CD14-positive monocyte (primary cell): ENCODE measurements at regions not wholly inside any gene's neighbourhood (a gene's known extent, or its start where the extent isn't known, plus 50 kb on each side); places are given as distances from the start of the nearest gene placed in this dataset.

Source experiments
- DNase-seq, 3 donors: peaks; one replicate each; pipeline ENCODE4 v3.0.0-alpha.2; 2011 to 2022
- H2AFZ ChIP-seq: 2 replicates; pipeline ENCODE4 v1.6.0; 2012; ENCODE audit warnings: mild to moderate bottlenecking, low read depth, low read length, inconsistent platforms; ENCODE audit not compliant: insufficient read depth, poor library complexity, severe bottlenecking
- H3K27ac ChIP-seq, 2 donors: 1 replicate in 1 of 2; 2 replicates in 1 of 2; pipeline ENCODE4 v1.5.1; 2012 to 2013; ENCODE audit warnings: low read length in 2 of 2, control low read depth in 1 of 2, inconsistent platforms in 1 of 2, low read depth in 1 of 2, mild to moderate bottlenecking in 1 of 2
- H3K27me3 ChIP-seq, 2 donors: one replicate each; pipeline versions ENCODE4 v1.6.0 to v1.6.1; 2011 to 2013; ENCODE audit warnings: low read length in 2 of 2; ENCODE audit not compliant: control insufficient read depth in 2 of 2, insufficient read depth in 2 of 2
- H3K36me3 ChIP-seq, 2 donors: replicated peaks in 1 of 2; 1 replicate in 1 of 2; 2 replicates in 1 of 2; pipeline versions ENCODE4 v1.5.1 to v1.6.1; 2012 to 2013; ENCODE audit warnings: low read length in 2 of 2, control low read depth in 1 of 2, inconsistent platforms in 1 of 2, mild to moderate bottlenecking in 1 of 2; ENCODE audit not compliant: insufficient read depth in 2 of 2, control insufficient read depth in 1 of 2
- H3K4me1 ChIP-seq, 2 donors: 1 replicate in 1 of 2; 2 replicates in 1 of 2; pipeline versions ENCODE4 v1.5.1 to v1.6.1; 2012 to 2013; ENCODE audit warnings: low read length in 2 of 2, control low read depth in 1 of 2, inconsistent platforms in 1 of 2, mild to moderate bottlenecking in 1 of 2, moderate library complexity in 1 of 2; ENCODE audit not compliant: insufficient read depth in 2 of 2, control insufficient read depth in 1 of 2
- H3K4me2 ChIP-seq: replicated peaks from 2 replicates; pipeline ENCODE3; 2012; ENCODE audit warnings: low read length, moderate library complexity, mild to moderate bottlenecking; ENCODE audit not compliant: poor library complexity, severe bottlenecking; ENCODE audit errors: extremely low read depth
- H3K4me3 ChIP-seq, 3 experiments: fragments of 200-600 bp in 1 of 3; sonication (generic) in 1 of 3; replicated peaks in 1 of 3; 1 replicate in 2 of 3; 2 replicates in 1 of 3; pipeline ENCODE4 v1.5.1; 2011 to 2013; ENCODE audit warnings: low read length in 3 of 3, mild to moderate bottlenecking in 3 of 3, control low read depth in 2 of 3, low read depth in 2 of 3, inconsistent platforms in 1 of 3, moderate library complexity in 1 of 3
- H3K79me2 ChIP-seq: 2 replicates; pipeline ENCODE4 v1.6.0; 2012; ENCODE audit warnings: mild to moderate bottlenecking, control low read depth, inconsistent platforms, low read length, moderate library complexity; ENCODE audit not compliant: insufficient read depth
- H3K9ac ChIP-seq: 2 replicates; pipeline ENCODE4 v1.6.0; 2017; ENCODE audit warnings: low read length, mild to moderate bottlenecking; ENCODE audit not compliant: insufficient read depth, poor library complexity, severe bottlenecking
- H3K9me3 ChIP-seq, 2 donors: replicated peaks in 1 of 2; 1 replicate in 1 of 2; 2 replicates in 1 of 2; pipeline versions ENCODE4 v1.5.1 to v1.6.1; 2012 to 2013; ENCODE audit warnings: low read length in 2 of 2, control low read depth in 1 of 2; ENCODE audit not compliant: control insufficient read depth in 1 of 2, insufficient read depth in 1 of 2
- H4K20me1 ChIP-seq: 2 replicates; pipeline ENCODE4 v1.6.0; 2012; ENCODE audit warnings: mild to moderate bottlenecking, low read length, control low read depth, moderate library complexity; ENCODE audit not compliant: insufficient read depth
- H3K27ac Mint-ChIP-seq, 7 donors: one replicate each; pipeline ENCODE4 v1.8.0; 2020; ENCODE audit warnings: mild to moderate bottlenecking in 7 of 7, mixed read lengths in 7 of 7, moderate library complexity in 6 of 7, inconsistent platforms in 2 of 7
- H3K27me3 Mint-ChIP-seq, 3 donors: one replicate each; pipeline ENCODE4 v1.8.0; 2021 to 2022; ENCODE audit warnings: low read depth in 3 of 3, mild to moderate bottlenecking in 3 of 3, mixed read lengths in 3 of 3, moderate library complexity in 3 of 3, inconsistent platforms in 1 of 3
- H3K36me3 Mint-ChIP-seq, 2 donors: one replicate each; pipeline ENCODE4 v1.8.0; 2020; ENCODE audit warnings: mixed read lengths in 2 of 2, inconsistent platforms in 1 of 2, mild to moderate bottlenecking in 1 of 2
- H3K4me1 Mint-ChIP-seq: one replicate; pipeline ENCODE4 v1.8.0; 2020; ENCODE audit warnings: mild to moderate bottlenecking, mixed read lengths
- H3K4me3 Mint-ChIP-seq, 2 donors: one replicate each; pipeline ENCODE4 v1.8.0; 2020; ENCODE audit warnings: mild to moderate bottlenecking in 2 of 2, mixed read lengths in 2 of 2, moderate library complexity in 1 of 2
- H3K9me3 Mint-ChIP-seq, 7 donors: one replicate each; pipeline ENCODE4 v1.8.0; 2020 to 2022; ENCODE audit warnings: mixed read lengths in 7 of 7, mild to moderate bottlenecking in 6 of 7, moderate library complexity in 6 of 7, inconsistent platforms in 2 of 7
- WGBS: methylation state at CpG from one replicate; pipeline ENCODE4 v1.1.5; 2013; ENCODE audit warnings: missing lambda C conversion rate; ENCODE audit not compliant: insufficient coverage; 5-methylcytosine and 5-hydroxymethylcytosine counted together
- intact Hi-C, 2 donors: fragments of 100-400 bp; cut with micrococcal nuclease; formaldehyde crosslinking; loops; one replicate each; pipeline versions ENCODE4 v1.15.0 to v1.15.1; 2023
- TF ChIP-seq, protein P1 (sequence below): fragments of 200-600 bp; IDR thresholded peaks from one replicate; pipeline ENCODE4 v1.8.0; 2022; ENCODE audit warnings: antibody characterized with exemption, mild to moderate bottlenecking

DNA sequence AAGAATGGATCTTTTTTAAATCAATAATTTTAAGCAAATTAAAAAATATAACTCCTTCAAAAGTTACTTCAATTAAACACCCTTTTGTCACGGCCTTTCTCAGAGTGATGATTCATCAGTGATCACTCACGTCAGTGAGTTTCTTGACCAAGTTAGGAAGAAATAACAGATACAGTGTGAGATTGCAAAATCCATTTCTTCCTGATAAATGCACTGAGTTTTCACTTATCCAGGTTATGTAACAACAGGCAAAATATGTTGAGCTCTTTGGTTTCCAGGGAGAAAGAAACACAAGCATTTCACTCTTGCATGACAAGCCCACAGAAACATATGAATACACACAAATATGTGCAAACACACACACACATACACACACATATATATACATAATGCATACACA lies 195.9 kb upstream of the CYRIA start:
- Mint-ChIP-seq H3K36me3 (peaks cover 1 to 3% of the 10 kb centered on the region in 2 donors), H3K27me3 (peaks cover 0 to 3% (median 0%) of the 10 kb centered on the region in 3 donors), H3K4me1 (peaks cover 27% of the 10 kb centered on the region), H3K9me3 (peaks cover 6 to 13% (median 10%) of the 10 kb centered on the region in 7 donors), H3K4me3 (peak overlapping the region in 1 of 2 donors; percentile 67), H3K27ac (peak overlapping the region; percentile 94 to 99 (median 98))
- Histone ChIP-seq H3K9ac (peak overlapping the region; percentile 52), H3K4me3 (no peak overlapping the region), H3K4me1 (peaks cover 22 to 23% of the 10 kb centered on the region in 2 donors), H2AFZ (no peak overlapping the region), H3K27ac (peak overlapping the region; percentile 75 to 88), H3K9me3 (peaks cover 0 to 4% of the 10 kb centered on the region in 2 donors), H4K20me1 (no peaks in the 10 kb centered on the region), H3K79me2 (no peaks in the 10 kb centered on the region), H3K36me3 (no peaks in the 10 kb centered on the region), H3K4me2 (peak overlapping the region; percentile 40), H3K27me3 (no peaks in the 10 kb centered on the region)
- no CpG with 5 or more reads among the region's 2 CpGs for WGBS
- TF ChIP-seq, protein P1, sequence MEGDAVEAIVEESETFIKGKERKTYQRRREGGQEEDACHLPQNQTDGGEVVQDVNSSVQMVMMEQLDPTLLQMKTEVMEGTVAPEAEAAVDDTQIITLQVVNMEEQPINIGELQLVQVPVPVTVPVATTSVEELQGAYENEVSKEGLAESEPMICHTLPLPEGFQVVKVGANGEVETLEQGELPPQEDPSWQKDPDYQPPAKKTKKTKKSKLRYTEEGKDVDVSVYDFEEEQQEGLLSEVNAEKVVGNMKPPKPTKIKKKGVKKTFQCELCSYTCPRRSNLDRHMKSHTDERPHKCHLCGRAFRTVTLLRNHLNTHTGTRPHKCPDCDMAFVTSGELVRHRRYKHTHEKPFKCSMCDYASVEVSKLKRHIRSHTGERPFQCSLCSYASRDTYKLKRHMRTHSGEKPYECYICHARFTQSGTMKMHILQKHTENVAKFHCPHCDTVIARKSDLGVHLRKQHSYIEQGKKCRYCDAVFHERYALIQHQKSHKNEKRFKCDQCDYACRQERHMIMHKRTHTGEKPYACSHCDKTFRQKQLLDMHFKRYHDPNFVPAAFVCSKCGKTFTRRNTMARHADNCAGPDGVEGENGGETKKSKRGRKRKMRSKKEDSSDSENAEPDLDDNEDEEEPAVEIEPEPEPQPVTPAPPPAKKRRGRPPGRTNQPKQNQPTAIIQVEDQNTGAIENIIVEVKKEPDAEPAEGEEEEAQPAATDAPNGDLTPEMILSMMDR, result no peak
- peak; percentile 80 to 98 (median 94) for DNase-seq
- intact Hi-C loops, result loop anchor here in 1 of 2 donors (5.0 kb wide), 1 partner anchor 234 kb away; no protein-coding TSS in a partner anchor

DNA sequence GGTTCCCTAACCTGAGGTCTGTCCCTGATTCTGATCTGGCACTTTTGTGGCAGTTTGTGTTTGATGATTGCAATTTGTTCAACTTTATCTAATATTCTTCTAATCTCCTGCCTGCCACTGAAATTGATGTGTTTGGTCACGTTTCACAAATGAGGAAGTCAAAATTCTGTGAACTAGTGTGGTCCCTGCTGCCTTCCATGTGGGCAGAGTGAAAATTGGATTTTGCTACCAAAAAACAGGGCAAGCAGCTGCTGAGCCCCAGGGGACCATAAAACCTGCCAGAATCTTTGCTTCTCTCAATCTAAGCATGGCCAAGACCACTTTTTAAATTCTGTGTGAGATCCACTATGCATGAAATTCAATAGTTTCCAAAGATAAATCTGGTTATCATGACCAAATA lies 195.5 kb upstream of the CYRIA start:
- Mint-ChIP-seq H3K27me3 (peaks cover 0 to 3% (median 0%) of the 10 kb centered on the region in 3 donors), H3K4me3 (peak overlapping the region in 1 of 2 donors; percentile 74), H3K27ac (peak overlapping the region; percentile 94 to 99 (median 98)), H3K9me3 (peaks cover 6 to 13% (median 10%) of the 10 kb centered on the region in 7 donors), H3K4me1 (peaks cover 27% of the 10 kb centered on the region), H3K36me3 (peaks cover 1 to 3% of the 10 kb centered on the region in 2 donors)
- TF ChIP-seq, protein P1, result no peak
- H3K36me3 ChIP-seq, result no peaks in the 10 kb centered on the region
- no peak overlapping the region for H3K4me3 ChIP-seq
- no peaks in the 10 kb centered on the region for H3K27me3 ChIP-seq
- H3K9ac ChIP-seq, result peak overlapping the region; percentile 52
- no peak overlapping the region for H2AFZ ChIP-seq
- peaks cover 22 to 23% of the 10 kb centered on the region in 2 donors for H3K4me1 ChIP-seq
- H3K27ac ChIP-seq, result peak overlapping the region; percentile 75 to 88
- peak; percentile 38 to 61 (median 48) for DNase-seq
- WGBS, result no CpG with 5 or more reads among the region's 1 CpG
- peak overlapping the region; percentile 8 for H3K4me2 ChIP-seq
- intact Hi-C loops, result loop anchor here in 1 of 2 donors (5.0 kb wide), 1 partner anchor 234 kb away; no protein-coding TSS in a partner anchor
- peaks cover 0 to 4% of the 10 kb centered on the region in 2 donors for H3K9me3 ChIP-seq
- H4K20me1 ChIP-seq, result no peaks in the 10 kb centered on the region
- H3K79me2 ChIP-seq, result no peaks in the 10 kb centered on the region
